GM18951 (cell line): ENCODE measurements at regions not wholly inside any gene's neighbourhood (a gene's known extent, or its start where the extent isn't known, plus 50 kb on each side); places are given as distances from the start of the nearest gene placed in this dataset.

Experiments used
- POLR2A ChIP-seq: IDR thresholded peaks from 4 replicates; pipeline ENCODE4 v1.6.1; 2011; ENCODE audit warnings: mild to moderate bottlenecking; ENCODE audit not compliant: insufficient read length, insufficient read depth; ENCODE audit errors: extremely low read depth
- in situ Hi-C: fragments of 300-500 bp; cut with MboI; formaldehyde crosslinking; loops from one replicate; pipeline ENCODE4 v1.12.0; 2022; ENCODE audit warnings: low sequenced_read_pairs, mixed read lengths, inconsistent platforms; ENCODE audit not compliant: unreplicated experiment

GRCh38 chr5:90119531-90119971, 290.0 kb downstream of the CETN3 start:
- no peak for TF ChIP-seq POLR2A
- in situ Hi-C loops: no loop called here

DNA sequence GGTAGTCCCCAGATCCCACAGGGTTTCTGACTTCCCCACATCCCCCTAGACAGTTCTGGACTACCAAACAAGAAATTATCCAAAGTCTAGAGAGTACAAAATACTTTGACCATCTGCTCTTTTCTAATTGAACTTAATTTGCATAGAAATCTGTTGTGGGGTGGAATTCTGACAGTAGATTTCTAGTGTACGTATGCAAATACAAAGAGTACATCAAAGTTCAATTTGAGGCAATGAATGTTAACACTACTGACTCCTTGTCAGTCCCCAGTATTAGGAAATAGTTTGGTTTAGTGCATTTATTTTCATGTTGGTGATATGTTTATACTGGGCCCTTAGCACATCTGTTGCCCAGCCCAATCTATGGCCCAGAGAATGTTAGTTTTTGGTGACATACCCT, 292.6 kb downstream of the CETN3 start:
- in situ Hi-C loops: no loop called here
- no peak for TF ChIP-seq POLR2A

- in situ Hi-C loops: no loop called here
- no peak for TF ChIP-seq POLR2A
Observed at GRCh38 chr5:90113108-90113507, 296.4 kb downstream of the CETN3 start.

DNA sequence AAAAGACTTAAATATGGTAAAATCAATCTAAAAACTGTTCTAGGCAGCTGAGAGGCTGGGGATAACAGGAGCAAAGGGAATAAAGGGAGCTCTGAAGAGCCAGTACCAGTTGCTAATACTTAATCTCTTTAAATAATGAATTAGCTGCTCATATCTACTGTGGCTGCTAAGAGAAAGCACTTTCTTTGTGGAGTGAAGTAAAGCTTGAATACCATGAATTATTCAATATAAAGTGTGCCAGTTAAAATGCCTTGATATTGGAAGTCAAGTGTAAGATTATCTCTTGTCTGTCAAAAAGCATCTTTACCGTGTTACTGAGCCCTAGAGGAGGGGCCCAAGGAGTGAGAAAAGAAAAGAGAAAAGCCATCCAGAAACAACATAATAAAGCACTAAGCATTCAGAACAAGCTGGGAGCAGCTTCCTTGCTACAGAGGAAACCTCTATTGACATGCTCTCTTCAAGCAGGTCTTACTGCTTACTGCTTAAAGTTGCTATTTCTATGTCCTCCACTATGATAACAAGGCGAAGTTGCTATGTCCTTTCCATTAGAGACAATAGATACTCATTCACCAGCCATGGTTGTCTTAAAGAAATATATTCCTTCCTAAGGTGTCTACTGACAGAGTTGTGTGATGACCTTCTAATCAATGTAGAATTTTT, 297.4 kb downstream of the CETN3 start:
- in situ Hi-C loops: no loop called here

DNA sequence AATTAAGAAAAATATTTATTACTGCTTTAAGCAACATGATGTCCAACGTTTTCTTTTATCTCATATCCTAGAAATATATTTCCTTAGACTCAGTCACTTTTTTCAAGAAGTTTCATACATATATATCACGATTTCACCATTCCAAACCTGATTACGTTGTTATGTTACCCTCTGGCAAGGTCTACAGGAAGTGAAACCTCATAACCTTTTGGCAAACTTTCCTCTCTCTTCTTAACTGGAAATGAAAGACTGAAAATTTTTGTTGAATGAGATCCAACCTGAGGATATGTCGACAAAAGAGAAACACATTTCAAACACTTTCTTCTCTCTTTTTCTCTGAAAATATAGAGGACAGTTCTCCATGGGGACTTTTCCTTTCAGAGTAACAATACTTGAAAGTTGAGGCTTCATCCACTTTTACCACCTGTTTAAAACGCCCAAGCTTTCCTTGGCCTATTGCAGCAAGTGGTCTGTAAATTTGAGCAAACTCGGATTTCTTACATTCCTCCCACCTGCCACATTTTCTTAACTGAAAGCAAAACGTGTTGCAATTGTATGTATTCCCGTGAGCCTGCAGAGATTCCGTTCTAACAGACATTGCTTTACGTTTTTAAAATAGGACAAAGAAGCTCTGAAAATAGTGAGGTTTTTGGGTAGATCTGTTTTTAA, 298.1 kb downstream of the CETN3 start:
- in situ Hi-C loops: no loop called here

More for the DNA sequence above, 297.4 kb downstream of the CETN3 start:
- no peak for TF ChIP-seq POLR2A

GRCh38 chr5:90109285-90109684, 300.3 kb downstream of the CETN3 start:
- TF ChIP-seq POLR2A: no peak
- in situ Hi-C loops: no loop called here

More for the DNA sequence above, 298.1 kb downstream of the CETN3 start:
- TF ChIP-seq POLR2A: no peak

GRCh38 chr5:90099099-90099498, 310.5 kb downstream of the CETN3 start:
- no peak for TF ChIP-seq POLR2A
- in situ Hi-C loops: no loop called here

DNA sequence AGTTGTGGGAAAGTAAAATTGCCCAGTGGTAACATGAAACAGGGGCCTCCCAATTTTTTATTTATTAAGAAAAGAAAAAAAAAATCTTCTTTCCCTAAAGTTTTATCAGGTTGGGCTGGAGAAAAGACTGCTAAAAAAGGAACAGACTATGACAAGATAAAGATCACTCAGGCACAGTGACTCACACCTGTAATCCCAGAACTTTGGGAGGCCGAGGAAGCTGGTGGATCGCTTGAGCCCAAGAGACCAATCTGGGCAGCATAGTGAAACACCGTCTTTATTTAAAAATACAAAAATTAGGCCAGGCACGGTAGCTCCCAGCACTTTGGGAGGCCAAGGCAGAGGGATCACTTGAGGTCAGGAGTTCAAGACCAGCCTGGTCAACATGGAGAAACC, 312.5 kb downstream of the CETN3 start:
- in situ Hi-C loops: no loop called here
- TF ChIP-seq POLR2A: no peak

DNA sequence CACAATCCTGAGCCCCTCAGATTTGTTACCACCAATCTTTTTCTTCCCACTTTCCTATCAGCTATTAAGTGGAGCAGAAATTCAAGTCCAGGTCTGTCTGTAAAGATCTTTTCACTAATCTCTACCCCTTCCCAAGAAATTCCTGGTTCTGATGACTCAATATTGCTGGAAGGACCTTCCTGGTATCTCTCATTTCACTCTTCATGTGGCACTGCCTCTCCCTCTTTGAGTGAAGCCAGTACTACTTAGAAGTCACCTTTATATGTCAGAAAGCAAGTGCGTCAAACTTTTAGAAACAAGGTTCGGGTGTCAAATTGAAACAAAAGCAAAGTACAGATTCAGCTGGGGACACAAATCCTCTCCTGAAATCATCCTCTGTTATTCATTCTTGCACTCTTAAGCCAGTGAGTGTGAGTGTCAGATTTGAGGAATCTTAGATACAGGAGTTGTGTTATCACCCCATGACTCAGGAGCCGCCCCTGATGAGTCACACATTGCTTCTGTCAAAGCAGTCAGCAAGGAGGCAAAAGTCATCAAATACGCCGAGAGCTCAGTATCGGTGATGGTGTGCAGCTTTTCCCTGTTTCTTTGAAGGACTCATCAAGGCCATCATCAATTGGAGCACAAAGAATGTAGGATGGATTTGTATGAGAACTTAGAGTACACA, 313.0 kb downstream of the CETN3 start:
- in situ Hi-C loops: no loop called here
- no peak for TF ChIP-seq POLR2A

DNA sequence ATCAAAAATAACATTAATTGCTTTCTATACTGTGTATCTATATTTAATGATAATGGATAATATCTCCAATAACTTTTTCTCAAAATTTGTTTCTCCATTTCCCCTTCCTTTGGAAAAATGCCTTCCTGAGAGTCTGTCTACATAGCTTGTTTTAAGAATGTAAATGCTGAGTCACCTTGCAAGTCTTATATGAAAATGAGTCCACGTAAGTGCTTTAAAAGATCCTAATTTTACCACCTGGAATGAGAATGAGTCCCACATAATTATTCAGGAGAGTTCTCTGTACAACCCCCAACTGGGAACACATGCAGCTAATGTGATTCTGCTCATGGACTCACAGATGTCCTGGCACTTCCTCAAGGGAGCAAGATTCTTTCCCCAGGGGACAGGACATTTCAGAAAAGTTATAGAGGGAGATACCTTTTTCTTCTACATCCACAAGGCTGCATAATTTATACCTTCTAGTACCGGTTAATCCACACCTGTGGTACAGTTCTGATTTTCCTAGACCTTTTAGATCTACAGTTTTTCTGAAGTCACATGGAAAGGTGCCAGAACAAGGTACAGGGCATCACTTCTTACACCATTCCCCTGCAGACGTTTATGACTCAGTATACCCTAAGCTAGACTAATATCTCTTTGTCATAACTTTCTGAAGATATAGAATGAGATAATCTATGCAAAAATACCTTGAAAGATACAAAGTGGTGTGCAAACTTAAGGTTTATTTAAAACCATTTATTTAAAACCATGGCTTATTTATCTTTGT, 314.1 kb downstream of the CETN3 start:
- in situ Hi-C loops: no loop called here

GRCh38 chr5:90093751-90094485, 315.6 kb downstream of the CETN3 start:
- TF ChIP-seq POLR2A: no peak
- in situ Hi-C loops: no loop called here

More for the DNA sequence above, 314.1 kb downstream of the CETN3 start:
- no peak for TF ChIP-seq POLR2A

DNA sequence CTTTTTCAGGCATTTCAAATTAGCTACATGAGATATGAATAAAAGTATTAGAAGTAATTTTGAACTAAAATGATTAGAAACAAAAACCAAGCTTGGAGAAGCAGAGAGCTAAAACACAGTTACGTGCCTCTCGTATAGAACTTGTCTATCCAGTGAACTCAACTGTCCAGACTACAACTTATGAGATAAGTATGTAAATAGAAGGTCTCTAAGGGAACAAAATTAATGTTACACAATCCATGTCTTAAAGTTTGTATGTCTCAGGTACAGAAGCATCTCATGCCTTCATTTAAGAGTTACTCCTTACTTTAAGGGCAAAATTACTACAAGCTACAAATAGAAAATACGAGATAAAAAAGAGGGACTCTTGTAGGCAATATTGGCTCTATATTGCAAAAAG, 316.8 kb downstream of the CETN3 start:
- in situ Hi-C loops: no loop called here
- no peak for TF ChIP-seq POLR2A
